ENCODE measurements at regions not wholly inside any gene's neighbourhood (a gene's known extent, or its start where the extent isn't known, plus 50 kb on each side); places are given as distances from the start of the nearest gene placed in this dataset.

DNA sequence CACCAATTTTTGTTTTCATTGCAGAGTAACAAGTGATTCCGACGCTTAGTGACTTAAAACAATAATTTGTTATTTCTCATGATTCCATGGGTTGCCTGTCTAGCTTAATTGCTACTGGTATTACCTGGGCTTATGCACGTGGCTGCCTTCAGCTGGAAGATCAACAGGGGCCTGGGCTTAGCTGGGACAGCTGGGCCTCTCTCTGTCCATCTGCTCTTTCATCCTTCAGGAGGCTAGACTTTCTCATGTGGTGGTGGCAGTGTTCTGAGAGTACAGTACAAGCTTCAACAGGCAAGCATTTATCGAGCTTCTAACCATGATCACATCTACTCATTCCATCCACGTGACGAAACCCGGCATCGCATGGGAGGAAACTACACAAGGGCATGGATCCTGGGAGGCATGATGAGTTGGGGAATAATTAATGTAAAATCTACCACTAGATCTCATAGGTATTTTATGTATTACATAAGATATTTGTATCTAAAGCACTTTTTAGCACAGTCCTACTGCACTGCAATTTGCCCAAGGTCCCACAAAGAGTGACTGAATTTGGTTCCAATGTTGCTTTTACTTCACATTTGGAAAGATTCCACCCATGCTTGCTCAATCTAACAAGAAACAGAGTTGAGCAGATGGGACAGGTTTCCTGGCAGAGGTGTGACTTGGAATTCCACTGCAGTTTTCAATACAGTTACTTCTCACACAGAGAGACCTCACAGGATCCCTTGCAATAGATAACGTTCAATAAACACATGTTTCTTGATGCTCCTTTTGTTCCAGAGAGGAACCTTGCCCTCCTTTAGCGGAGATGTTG lies 153.1 kb upstream of the FRMD6 start:
- no peak overlapping the region for H3K4me3 ChIP-seq (ENCODE audit: low read length)
- H4K20me1 ChIP-seq (ENCODE audit: control insufficient read depth, insufficient read depth, low read depth, low read length): no peaks in the 10 kb centered on the region
- no peaks in the 10 kb centered on the region for H3K9me3 ChIP-seq (ENCODE audit: control insufficient read depth, insufficient read depth, low read length)
- H3K27me3 ChIP-seq (ENCODE audit: control insufficient read depth, low read length): no peaks in the 10 kb centered on the region
- no peaks in the 10 kb centered on the region for H3K79me2 ChIP-seq (ENCODE audit: control insufficient read depth, low read length)
- no peaks in the 10 kb centered on the region for H3K4me1 ChIP-seq (ENCODE audit: control insufficient read depth, low read length)
- H3K9me2 ChIP-seq (replicated peaks; ENCODE audit: control insufficient read depth, low read length): no peaks in the 10 kb centered on the region
- no peaks in the 10 kb centered on the region for H3K36me3 ChIP-seq (ENCODE audit: control insufficient read depth, low read length)
- no peak overlapping the region for H3K27ac ChIP-seq (ENCODE audit: low read depth, low read length)
- no peaks in the 10 kb centered on the region for H3F3A ChIP-seq (ENCODE audit: control insufficient read depth, insufficient read depth)
- TF ChIP-seq EZH2phosphoT487 (IDR thresholded peaks at IDR 0.05; ENCODE audit: borderline replicate concordance, low read length): no peak
- TF ChIP-seq, protein P1, sequence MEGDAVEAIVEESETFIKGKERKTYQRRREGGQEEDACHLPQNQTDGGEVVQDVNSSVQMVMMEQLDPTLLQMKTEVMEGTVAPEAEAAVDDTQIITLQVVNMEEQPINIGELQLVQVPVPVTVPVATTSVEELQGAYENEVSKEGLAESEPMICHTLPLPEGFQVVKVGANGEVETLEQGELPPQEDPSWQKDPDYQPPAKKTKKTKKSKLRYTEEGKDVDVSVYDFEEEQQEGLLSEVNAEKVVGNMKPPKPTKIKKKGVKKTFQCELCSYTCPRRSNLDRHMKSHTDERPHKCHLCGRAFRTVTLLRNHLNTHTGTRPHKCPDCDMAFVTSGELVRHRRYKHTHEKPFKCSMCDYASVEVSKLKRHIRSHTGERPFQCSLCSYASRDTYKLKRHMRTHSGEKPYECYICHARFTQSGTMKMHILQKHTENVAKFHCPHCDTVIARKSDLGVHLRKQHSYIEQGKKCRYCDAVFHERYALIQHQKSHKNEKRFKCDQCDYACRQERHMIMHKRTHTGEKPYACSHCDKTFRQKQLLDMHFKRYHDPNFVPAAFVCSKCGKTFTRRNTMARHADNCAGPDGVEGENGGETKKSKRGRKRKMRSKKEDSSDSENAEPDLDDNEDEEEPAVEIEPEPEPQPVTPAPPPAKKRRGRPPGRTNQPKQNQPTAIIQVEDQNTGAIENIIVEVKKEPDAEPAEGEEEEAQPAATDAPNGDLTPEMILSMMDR (IDR thresholded peaks at IDR 0.05; ENCODE audit: low read depth, low read length, poor library complexity, severe bottlenecking): no peak
- H3K4me2 ChIP-seq (ENCODE audit: low read length): no peak overlapping the region

DNA sequence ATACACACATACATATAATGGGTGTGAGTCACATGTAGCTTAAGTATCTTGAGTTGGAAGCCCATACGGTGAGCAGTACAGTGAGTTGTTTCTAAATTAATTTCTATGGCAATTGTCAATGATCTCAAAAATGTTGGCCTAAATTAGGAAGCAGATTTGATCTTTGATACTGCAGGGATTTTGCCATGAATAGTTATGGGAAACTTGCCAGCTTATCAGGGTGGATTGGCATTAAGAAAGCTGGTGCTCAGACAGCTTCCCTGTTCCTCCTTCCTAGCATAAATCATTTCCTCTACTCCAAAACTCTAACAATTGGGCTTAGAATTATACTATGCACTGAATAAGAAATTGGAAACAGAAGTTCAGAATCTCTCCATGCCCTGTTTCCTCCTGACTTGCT lies 150.9 kb upstream of the FRMD6 start:
- no peaks in the 10 kb centered on the region for H3K36me3 ChIP-seq (ENCODE audit: control insufficient read depth, low read length)
- H3K9me3 ChIP-seq (ENCODE audit: control insufficient read depth, insufficient read depth, low read length): no peaks in the 10 kb centered on the region
- H3K4me1 ChIP-seq (ENCODE audit: control insufficient read depth, low read length): no peaks in the 10 kb centered on the region
- H3K27ac ChIP-seq (ENCODE audit: low read depth, low read length): no peak overlapping the region
- H3K27me3 ChIP-seq (ENCODE audit: control insufficient read depth, low read length): peaks cover 2% of the 10 kb centered on the region; the same call in 1 of the 2 replicates
- H4K20me1 ChIP-seq (ENCODE audit: control insufficient read depth, insufficient read depth, low read depth, low read length): no peaks in the 10 kb centered on the region
- H3K79me2 ChIP-seq (ENCODE audit: control insufficient read depth, low read length): no peaks in the 10 kb centered on the region
- H3F3A ChIP-seq (ENCODE audit: control insufficient read depth, insufficient read depth): no peaks in the 10 kb centered on the region
- H3K4me2 ChIP-seq (ENCODE audit: low read length): no peak overlapping the region
- no peak for TF ChIP-seq EZH2phosphoT487 (IDR thresholded peaks at IDR 0.05; ENCODE audit: borderline replicate concordance, low read length)
- TF ChIP-seq, protein P1 (IDR thresholded peaks at IDR 0.05; ENCODE audit: low read depth, low read length, poor library complexity, severe bottlenecking): no peak
- H3K9me2 ChIP-seq (replicated peaks; ENCODE audit: control insufficient read depth, low read length): no peaks in the 10 kb centered on the region
- no peak overlapping the region for H3K4me3 ChIP-seq (ENCODE audit: low read length)

DNA sequence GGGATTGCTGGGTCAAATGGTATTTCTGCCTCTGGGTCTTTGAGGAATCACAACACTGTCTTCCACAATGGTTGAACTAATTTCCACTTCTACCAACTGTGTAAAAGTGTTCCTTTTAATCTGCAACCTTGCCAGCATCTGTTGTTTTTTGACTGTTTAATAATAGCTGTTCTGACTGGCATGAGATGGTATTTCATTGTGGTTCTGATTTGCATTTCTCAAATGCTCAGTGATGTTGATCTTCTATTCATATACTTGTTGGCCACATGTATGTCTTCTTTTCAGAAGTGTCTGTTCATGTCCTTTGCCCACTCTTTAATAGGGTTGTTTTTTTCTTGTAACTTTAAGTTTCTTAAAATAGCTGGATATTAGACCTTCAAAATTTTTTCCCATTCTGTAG lies 150.0 kb upstream of the FRMD6 start:
- Histone ChIP-seq H3K4me3 (ENCODE audit: low read length) (no peak overlapping the region), H3K36me3 (ENCODE audit: control insufficient read depth, low read length) (no peaks in the 10 kb centered on the region), H3F3A (ENCODE audit: control insufficient read depth, insufficient read depth) (no peaks in the 10 kb centered on the region), H3K4me1 (ENCODE audit: control insufficient read depth, low read length) (no peaks in the 10 kb centered on the region), H3K27ac (ENCODE audit: low read depth, low read length) (no peak overlapping the region), H3K9me3 (ENCODE audit: control insufficient read depth, insufficient read depth, low read length) (no peaks in the 10 kb centered on the region), H3K79me2 (ENCODE audit: control insufficient read depth, low read length) (no peaks in the 10 kb centered on the region), H3K27me3 (ENCODE audit: control insufficient read depth, low read length) (peaks cover 2% of the 10 kb centered on the region; the same call in 1 of the 2 replicates), H4K20me1 (ENCODE audit: control insufficient read depth, insufficient read depth, low read depth, low read length) (no peaks in the 10 kb centered on the region), H3K9me2 (replicated peaks; ENCODE audit: control insufficient read depth, low read length) (no peaks in the 10 kb centered on the region), H3K4me2 (ENCODE audit: low read length) (no peak overlapping the region)
- no peak for TF ChIP-seq EZH2phosphoT487 (IDR thresholded peaks at IDR 0.05; ENCODE audit: borderline replicate concordance, low read length)
- TF ChIP-seq, protein P1 (IDR thresholded peaks at IDR 0.05; ENCODE audit: low read depth, low read length, poor library complexity, severe bottlenecking): no peak

All from DOHH2 (cell line).